Omental fat pad (tissue), 3 donors: ENCODE measurements at regions not wholly inside any gene's neighbourhood (a gene's known extent, or its start where the extent isn't known, plus 50 kb on each side); places are given as distances from the start of the nearest gene placed in this dataset.

Experiments
- ATAC-seq: fragments of 150-250 bp; one replicate; pipeline ENCODE4 v1.9.1; 2016; ENCODE audit warnings: mild to moderate bottlenecking, moderate library complexity; ENCODE audit not compliant: low FRiP score
- DNase-seq: peaks from one replicate; pipeline ENCODE4 v3.0.0-alpha.2; 2019; ENCODE audit warnings: low spot score
- CTCF ChIP-seq, 3 donors: fragments of 450-650 bp; IDR thresholded peaks; one replicate each; pipeline ENCODE4 v1.5.1; 2016 to 2017; ENCODE audit warnings: antibody characterized with exemption in 3 of 3, mild to moderate bottlenecking in 3 of 3, moderate library complexity in 2 of 3

- ATAC-seq (peak; percentile 92), DNase-seq (no peak)
- no peak for TF ChIP-seq CTCF (IDR thresholded peaks at IDR 0.05)
Measured at GRCh38 chr10:6912424-6912823, 332.3 kb upstream of the PRKCQ start.

GRCh38 chr10:6912021-6912420 is 331.9 kb upstream of the PRKCQ start:
- DNase-seq: no peak
- ATAC-seq: no peak
- TF ChIP-seq CTCF (IDR thresholded peaks at IDR 0.05): no peak

GRCh38 chr10:6909905-6910560 is 330.0 kb upstream of the PRKCQ start:
- DNase-seq: no peak

GRCh38 chr10:6907877-6908530 is 327.9 kb upstream of the PRKCQ start:
- ATAC-seq (no peak), DNase-seq (no peak)

More at GRCh38 chr10:6909905-6910560, 330.0 kb upstream of the PRKCQ start:
- ATAC-seq: no peak
- no peak for TF ChIP-seq CTCF (IDR thresholded peaks at IDR 0.05)

DNA sequence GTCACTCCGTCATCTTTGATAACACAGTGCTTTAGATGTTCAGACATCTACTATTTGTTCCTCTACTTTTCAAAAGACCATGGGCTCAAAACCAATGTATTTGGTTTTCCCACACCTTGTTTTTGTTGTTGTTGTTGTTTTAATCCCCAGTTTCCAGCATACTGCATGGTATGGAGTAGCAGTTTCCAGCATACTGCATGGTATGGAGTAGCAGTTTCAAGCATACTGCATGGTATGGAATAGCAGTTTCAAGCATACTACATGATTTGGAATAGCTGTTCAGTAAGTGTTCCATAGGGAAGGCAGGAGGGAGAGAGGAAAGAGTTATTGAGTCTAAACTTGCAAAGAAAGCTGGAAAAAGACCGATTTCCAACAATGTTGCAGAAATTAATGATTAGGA is 314.3 kb upstream of the PRKCQ start:
- no peak for ATAC-seq

More at GRCh38 chr10:6907877-6908530, 327.9 kb upstream of the PRKCQ start:
- no peak for TF ChIP-seq CTCF (IDR thresholded peaks at IDR 0.05)

DNA sequence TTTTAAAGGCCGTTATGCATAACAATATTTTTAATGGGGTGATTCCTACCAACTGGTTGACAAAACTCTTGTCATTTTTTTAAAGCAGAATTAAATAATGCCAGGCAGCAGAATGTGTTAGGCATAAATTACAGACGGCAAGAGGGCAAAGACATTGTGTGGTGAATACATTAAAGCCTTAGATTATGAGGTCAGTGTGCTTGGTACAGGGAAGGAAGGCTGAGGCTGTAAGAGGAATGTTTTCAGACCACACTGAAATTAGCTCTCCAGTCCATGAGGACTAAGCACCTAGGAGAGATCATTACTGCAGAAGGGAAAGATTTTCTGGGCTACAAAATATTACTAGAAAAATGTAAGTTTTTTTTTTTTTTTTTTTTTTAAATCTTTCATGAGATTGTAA is 312.8 kb upstream of the PRKCQ start:
- TF ChIP-seq CTCF (IDR thresholded peaks at IDR 0.05): no peak
- DNase-seq: no peak

More for the DNA sequence above, 314.3 kb upstream of the PRKCQ start:
- DNase-seq: no peak
- no peak for TF ChIP-seq CTCF (IDR thresholded peaks at IDR 0.05)

GRCh38 chr10:6891924-6892323 is 311.8 kb upstream of the PRKCQ start:
- TF ChIP-seq CTCF (IDR thresholded peaks at IDR 0.05): no peak
- DNase-seq (no peak), ATAC-seq (no peak)

More for the DNA sequence above, 312.8 kb upstream of the PRKCQ start:
- no peak for ATAC-seq
